ENCODE measurements at regions not wholly inside any gene's neighbourhood (a gene's known extent, or its start where the extent isn't known, plus 50 kb on each side); places are given as distances from the start of the nearest gene placed in this dataset.

DNA sequence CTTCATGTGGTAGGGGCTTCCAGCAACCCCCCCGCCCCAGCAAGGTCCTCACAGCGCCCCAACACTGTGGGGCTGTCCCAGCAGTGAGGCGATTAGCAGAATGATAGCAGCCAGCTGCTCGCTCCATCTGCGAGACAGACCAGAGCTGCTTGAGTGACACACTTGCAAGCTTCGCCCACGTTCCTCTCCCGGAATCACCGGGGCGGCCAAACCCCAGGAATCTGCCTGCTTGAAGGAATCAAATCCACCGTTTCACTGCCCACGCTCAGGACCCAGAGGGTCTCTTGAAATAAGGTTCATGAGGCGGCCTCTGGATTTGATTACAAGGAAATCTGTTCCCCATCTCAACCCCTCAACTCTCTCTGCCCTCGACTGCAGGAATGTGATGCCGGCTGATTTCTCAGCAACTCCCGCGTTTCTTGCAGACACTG is 356.0 kb downstream of the C16orf95 start:
- TF ChIP-seq, protein P1, sequence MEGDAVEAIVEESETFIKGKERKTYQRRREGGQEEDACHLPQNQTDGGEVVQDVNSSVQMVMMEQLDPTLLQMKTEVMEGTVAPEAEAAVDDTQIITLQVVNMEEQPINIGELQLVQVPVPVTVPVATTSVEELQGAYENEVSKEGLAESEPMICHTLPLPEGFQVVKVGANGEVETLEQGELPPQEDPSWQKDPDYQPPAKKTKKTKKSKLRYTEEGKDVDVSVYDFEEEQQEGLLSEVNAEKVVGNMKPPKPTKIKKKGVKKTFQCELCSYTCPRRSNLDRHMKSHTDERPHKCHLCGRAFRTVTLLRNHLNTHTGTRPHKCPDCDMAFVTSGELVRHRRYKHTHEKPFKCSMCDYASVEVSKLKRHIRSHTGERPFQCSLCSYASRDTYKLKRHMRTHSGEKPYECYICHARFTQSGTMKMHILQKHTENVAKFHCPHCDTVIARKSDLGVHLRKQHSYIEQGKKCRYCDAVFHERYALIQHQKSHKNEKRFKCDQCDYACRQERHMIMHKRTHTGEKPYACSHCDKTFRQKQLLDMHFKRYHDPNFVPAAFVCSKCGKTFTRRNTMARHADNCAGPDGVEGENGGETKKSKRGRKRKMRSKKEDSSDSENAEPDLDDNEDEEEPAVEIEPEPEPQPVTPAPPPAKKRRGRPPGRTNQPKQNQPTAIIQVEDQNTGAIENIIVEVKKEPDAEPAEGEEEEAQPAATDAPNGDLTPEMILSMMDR (IDR thresholded peaks at IDR 0.05; ENCODE audit: insufficient read depth, low read depth, low read length): no peak
- TF ChIP-seq EZH2 (IDR thresholded peaks at IDR 0.05; ENCODE audit: insufficient read depth, low read length): no peak

Data from astrocyte (in vitro differentiated cells and primary cell).